Chondrocyte (in vitro differentiated cells): ENCODE measurements at regions not wholly inside any gene's neighbourhood (a gene's known extent, or its start where the extent isn't known, plus 50 kb on each side); places are given as distances from the start of the nearest gene placed in this dataset.

ENCODE experiments used
- DNase-seq: peaks from one replicate; pipeline ENCODE4 v3.0.0; 2021; ENCODE audit warnings: mixed read lengths, low spot score
- H3K27ac Mint-ChIP-seq: one replicate; pipeline ENCODE4 v1.8.0; 2021; ENCODE audit warnings: mild to moderate bottlenecking, moderate library complexity, mixed read lengths; ENCODE audit not compliant: unreplicated experiment
- H3K27me3 Mint-ChIP-seq: 2 replicates; pipeline ENCODE4 v1.8.0; 2021; ENCODE audit warnings: low read depth, mixed read lengths
- H3K36me3 Mint-ChIP-seq: 2 replicates; pipeline ENCODE4 v1.8.0; 2021; ENCODE audit warnings: low read depth, mixed read lengths
- H3K4me1 Mint-ChIP-seq: 2 replicates; pipeline ENCODE4 v1.8.0; 2021; ENCODE audit warnings: low read depth, mild to moderate bottlenecking, mixed read lengths
- H3K4me3 Mint-ChIP-seq: one replicate; pipeline ENCODE4 v1.8.0; 2021; ENCODE audit warnings: mild to moderate bottlenecking, moderate library complexity, mixed read lengths; ENCODE audit not compliant: unreplicated experiment
- H3K9me3 Mint-ChIP-seq: 2 replicates; pipeline ENCODE4 v1.8.0; 2021; ENCODE audit warnings: low read depth, mixed read lengths
- CTCF ChIP-seq: fragments of 200-600 bp; sonication (generic); IDR thresholded peaks from 2 replicates; pipeline ENCODE4 v1.5.0; 2021; ENCODE audit warnings: antibody characterized with exemption, mild to moderate bottlenecking, moderate library complexity

DNA sequence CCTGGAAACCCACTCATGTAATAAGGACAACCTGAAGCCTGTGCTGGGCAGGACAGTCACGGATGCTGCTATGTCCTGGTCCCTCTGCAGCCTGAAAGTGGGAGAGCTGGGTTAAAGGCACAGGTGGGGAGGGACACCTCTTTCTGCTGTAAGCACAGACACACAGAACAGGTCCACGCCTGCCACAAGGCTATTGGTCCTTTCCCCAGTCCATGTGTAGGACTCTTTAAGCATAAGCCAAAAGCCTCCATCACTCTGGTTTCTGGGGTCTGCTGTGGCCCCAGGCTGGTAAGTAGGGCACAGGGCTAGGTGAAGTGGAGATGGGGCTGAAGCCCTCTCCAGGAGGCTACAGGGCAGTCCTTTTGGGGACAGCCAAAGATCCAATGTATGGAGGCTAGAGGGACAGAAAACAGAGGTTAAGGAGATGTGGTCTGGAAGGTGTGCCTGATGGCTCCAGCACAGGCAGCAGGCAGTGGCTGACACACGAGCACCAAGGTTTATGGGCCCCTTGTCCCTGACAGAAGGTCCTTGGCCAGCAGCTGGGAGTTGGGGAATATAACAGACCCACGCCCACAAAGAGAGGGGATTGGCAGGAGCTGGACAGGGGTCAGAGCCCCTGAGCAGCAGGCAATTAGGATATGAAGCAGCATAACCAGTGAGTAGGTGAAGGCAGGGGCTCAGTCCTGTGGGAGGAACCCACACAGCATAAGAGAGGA is 203.6 kb upstream of the MVB12B start:
- Mint-ChIP-seq H3K27ac (no peak overlapping the region), H3K36me3 (peaks cover 2% of the 10 kb centered on the region), H3K9me3 (peaks cover 5% of the 10 kb centered on the region), H3K4me3 (no peak overlapping the region), H3K27me3 (peaks cover 46% of the 10 kb centered on the region), H3K4me1 (peaks cover 11% of the 10 kb centered on the region)
- no peak for TF ChIP-seq CTCF
- no peak for DNase-seq

- Mint-ChIP-seq H3K4me3 (no peak overlapping the region), H3K4me1 (peaks cover 11% of the 10 kb centered on the region), H3K9me3 (peaks cover 5% of the 10 kb centered on the region), H3K27me3 (peaks cover 53% of the 10 kb centered on the region), H3K27ac (no peak overlapping the region), H3K36me3 (peaks cover 2% of the 10 kb centered on the region)
- DNase-seq: no peak
- no peak for TF ChIP-seq CTCF
Measured at GRCh38 chr9:126123927-126124326, 202.7 kb upstream of the MVB12B start.

DNA sequence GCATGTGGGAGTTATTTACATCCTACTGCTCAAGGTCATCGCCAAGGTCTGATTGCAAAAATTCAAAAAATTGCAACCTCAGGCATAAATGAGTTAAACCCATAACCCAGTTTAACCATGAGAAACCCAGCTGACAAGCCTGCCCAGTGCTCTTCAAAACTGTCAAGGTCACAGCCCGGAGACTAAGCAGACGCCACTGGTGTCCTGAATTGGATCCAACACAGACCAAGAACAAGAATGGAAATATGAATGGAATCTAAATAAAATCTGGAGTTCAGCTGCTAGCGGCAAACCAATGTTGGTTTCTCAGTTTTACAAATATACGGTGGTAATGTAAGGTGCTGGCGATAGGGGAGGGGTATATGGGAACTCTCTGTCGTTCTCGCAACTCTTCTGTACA is 201.5 kb upstream of the MVB12B start:
- no peak for DNase-seq
- no peak for TF ChIP-seq CTCF
- H3K27me3 Mint-ChIP-seq: peaks cover 59% of the 10 kb centered on the region

GRCh38 chr9:126125577-126125976 is 201.1 kb upstream of the MVB12B start:
- H3K4me1 Mint-ChIP-seq: peaks cover 11% of the 10 kb centered on the region

More for the DNA sequence above, 201.5 kb upstream of the MVB12B start:
- H3K27ac Mint-ChIP-seq: no peak overlapping the region
- H3K4me3 Mint-ChIP-seq: no peak overlapping the region
- H3K36me3 Mint-ChIP-seq: peaks cover 2% of the 10 kb centered on the region
- H3K9me3 Mint-ChIP-seq: peaks cover 5% of the 10 kb centered on the region
- H3K4me1 Mint-ChIP-seq: peaks cover 11% of the 10 kb centered on the region

DNA sequence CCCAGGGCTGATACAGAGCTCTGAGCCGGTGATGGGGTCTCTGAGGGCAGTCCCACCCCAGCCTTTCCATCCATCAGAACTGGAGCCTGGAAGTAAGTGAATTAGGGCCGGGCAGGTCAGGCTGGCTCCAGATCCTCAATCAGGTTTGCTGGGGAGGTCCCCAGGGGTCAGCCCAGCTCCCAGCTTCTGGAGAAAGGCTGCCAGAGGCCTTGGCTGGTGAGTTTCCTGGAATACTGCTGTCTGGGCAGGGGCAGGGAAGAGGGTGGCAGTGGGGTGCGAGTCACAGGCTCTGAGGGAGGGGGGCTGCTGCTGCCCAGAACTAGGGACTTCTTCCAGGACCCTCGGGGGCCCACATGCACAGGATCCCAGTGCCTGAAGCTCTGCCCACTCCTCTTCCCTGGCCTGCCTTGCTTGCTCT is 200.6 kb upstream of the MVB12B start:
- H3K4me3 Mint-ChIP-seq: no peak overlapping the region
- TF ChIP-seq CTCF: no peak
- peaks cover 11% of the 10 kb centered on the region for H3K4me1 Mint-ChIP-seq
- peaks cover 5% of the 10 kb centered on the region for H3K9me3 Mint-ChIP-seq
- H3K27ac Mint-ChIP-seq: no peak overlapping the region
- H3K27me3 Mint-ChIP-seq: peaks cover 59% of the 10 kb centered on the region
- H3K36me3 Mint-ChIP-seq: peaks cover 2% of the 10 kb centered on the region
- no peak for DNase-seq

More at GRCh38 chr9:126125577-126125976, 201.1 kb upstream of the MVB12B start:
- Mint-ChIP-seq H3K4me3 (no peak overlapping the region), H3K27ac (no peak overlapping the region), H3K9me3 (peaks cover 5% of the 10 kb centered on the region), H3K36me3 (peaks cover 2% of the 10 kb centered on the region), H3K27me3 (peaks cover 57% of the 10 kb centered on the region)
- TF ChIP-seq CTCF: no peak
- no peak for DNase-seq
